ENCODE measurements at regions not wholly inside any gene's neighbourhood (a gene's known extent, or its start where the extent isn't known, plus 50 kb on each side); places are given as distances from the start of the nearest gene placed in this dataset.
"Not testable (repeated sequence)": the region's sequence is repeated elsewhere in the genome, so short reads cannot be mapped to it uniquely, and the experiment has no call there.

DNA sequence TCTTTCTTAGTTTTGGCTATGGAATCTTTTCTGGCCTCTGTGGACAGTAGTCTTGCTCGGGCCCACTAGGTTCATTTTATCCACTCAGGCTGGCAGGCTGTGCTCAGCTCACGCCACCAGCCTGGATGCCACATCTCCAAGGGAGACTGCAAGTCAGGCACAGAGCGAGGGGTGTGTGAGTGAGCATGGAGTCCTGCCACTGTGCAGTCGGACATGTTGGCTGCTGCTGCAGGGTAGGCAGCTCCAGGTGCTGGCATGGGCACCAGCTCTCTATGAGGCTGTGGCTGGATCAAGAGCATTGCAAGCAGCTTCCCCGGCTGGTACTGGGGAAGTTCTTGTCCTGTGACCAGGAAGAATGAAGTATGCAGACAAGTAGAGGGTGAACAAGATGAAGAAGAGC lies 158.9 kb downstream of the PCTP start:
- DNase-seq (ENCODE audit: low read depth), result no peak

DNA sequence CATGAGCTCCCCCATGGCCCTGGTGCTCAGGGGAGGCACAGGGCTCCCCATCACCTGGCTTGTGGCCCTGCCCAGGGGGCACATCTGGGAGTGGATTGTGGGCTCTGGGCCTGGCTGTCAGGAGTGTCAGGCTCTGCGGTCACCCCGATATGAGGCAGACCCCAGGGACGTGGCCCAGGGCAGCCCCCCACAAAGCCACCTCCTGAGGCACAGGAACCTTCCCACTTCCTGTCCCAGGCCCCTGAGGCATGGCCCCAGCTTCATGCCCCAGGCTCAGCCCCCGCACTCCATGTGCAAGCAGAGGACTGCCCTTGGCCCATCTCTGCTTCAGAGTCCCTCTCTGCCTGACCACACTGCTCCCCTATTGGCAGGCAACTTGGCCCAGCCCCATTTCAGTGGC lies 160.3 kb downstream of the PCTP start:
- DNase-seq (ENCODE audit: low read depth), result no peak

DNA sequence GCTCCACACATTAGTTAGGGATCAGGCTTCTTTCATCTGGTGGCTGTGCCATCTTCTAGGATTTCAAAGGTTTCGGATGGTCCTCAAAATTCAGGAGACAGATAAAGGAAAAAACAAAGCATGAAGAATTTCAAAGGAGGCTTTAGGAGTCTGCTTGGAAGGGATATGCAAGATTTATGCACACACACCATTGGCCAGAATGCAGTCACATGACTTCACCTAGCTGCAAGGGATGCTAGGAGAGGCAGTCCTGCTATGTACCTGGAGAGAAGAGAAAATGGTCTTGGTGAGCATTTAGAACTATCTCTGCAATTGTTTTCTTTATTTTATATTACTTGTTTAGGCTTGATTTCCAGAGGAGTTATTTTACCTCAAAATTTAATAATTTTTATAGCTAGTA lies 174.6 kb downstream of the PCTP start:
- no peak for DNase-seq (ENCODE audit: low read depth)

DNA sequence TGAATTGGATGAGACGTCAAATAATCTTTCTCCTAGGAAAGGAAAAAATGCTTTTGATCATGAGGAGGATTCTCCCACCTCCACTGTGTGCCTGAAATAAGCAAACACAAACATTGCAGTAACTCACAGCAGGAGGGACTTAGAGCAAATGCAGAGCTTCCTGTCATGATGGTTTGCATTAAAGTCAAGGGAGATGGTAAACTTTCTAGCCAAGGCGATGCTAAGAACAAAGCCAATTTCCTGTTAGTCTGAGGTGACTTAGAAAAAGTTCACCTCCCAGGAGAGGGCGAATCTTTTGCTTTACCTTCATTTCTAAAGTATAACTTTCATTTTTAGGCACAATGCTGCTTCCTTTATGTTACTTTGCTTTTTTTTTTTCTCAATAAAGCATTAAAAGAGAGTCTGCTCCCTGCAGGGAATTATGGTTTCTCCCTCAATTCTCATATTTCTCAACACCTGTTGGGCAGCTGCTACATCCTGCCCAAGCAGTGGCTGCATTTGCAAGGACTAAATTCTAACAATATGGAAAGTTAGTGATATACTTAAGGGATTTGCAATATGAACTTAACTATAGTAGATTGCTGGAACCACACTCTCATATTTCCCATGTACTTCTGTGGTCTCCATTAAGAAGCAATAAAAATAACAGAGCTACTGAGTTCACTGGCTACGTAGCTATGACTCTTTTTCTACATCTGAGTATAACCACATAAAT lies 175.6 kb downstream of the PCTP start:
- no peak for DNase-seq (ENCODE audit: low read depth)

DNA sequence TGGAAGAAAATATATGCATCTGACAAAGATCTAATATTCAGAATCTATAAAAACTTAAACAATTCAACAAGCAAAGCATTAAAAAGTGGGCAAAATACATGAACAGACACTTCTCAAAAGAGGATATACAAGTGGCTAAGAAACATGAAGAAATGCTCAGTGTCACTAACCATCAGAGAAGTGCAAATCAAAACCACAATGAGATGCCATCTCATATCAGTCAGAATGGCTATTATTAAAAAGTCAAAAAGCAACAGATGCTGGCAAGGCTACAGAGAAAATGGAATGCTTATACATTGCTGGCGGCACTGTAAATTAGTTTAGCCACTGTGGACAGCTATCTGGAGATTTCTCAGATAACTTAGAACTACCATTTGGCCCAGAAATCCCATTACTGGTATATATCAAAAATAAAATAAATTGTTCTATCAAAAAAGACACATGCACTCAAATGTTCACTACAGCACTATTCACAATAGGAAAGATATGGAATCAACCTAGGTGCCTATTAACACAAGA lies 179.5 kb downstream of the PCTP start:
- DNase-seq (ENCODE audit: low read depth), result no peak

DNA sequence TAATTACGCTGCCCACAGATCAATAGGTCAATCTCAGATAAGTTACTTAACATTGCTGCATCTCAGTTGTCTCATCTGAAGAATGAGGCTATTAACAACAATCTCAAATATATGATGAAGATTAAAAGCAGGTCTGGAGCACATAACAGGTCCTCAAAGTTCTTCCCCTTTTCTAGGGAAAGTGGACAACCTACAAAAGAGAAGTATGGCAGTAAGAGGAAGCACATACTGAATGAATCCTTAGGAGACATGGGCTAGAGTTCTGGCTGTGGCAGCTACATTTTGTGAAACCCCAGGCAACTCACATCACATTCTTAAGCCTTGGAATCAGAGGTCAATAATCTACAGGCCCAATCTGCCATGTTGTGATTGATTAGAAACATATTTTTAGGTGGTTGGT lies 180.6 kb downstream of the PCTP start:
- DNase-seq (ENCODE audit: low read depth), result no peak

DNA sequence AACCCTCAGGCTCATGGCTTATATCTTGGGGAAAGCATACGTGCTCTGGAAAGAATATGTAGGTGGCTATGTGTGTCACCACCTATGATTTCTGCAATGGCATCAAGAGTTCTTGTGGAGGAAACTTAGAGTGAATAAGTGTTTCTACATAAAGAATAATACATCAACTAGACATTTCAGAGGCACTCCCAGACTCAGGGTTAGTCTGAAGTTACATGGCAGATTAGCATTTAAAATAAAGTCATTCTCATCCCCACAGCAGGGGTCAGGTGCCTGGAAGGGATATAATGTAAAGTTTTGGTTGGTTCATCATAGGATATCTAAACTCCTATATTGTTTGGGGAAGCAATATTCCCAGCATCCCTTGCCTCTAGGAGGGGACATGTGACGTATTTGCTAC lies 182.1 kb downstream of the PCTP start:
- DNase-seq (ENCODE audit: low read depth), result no peak

DNA sequence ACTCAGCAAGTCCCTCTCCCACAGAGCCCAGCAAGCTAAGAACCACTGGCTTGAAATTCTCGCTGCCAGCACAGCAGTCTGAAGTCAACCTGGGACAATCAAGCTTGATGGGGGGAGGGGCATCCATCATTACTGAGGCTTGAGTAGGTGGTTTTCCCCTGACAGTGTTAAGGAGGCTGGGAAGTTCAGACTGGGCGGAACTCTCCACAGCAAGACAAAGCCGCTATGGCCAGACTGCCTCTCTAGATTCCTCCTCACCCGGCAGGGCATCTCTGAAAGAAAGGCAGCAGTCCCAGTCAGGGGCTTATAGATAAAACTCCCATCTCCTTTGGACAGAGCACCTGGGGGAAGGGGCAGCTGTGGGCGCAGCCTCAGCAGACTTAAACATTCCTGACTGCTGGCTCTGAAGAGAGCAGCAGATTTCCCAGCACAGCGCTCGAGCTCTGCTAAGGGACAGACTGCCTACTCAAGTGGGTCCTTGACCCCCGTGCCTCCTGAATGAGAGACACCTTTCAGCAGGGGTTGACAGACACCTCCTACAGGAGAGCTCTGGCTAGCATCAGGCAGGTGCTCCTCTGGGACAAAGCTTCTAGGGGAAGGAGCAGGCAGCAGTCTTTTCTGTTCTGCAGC lies 188.4 kb downstream of the PCTP start:
- DNase-seq (ENCODE audit: low read depth), result not testable (repeated sequence)

DNA sequence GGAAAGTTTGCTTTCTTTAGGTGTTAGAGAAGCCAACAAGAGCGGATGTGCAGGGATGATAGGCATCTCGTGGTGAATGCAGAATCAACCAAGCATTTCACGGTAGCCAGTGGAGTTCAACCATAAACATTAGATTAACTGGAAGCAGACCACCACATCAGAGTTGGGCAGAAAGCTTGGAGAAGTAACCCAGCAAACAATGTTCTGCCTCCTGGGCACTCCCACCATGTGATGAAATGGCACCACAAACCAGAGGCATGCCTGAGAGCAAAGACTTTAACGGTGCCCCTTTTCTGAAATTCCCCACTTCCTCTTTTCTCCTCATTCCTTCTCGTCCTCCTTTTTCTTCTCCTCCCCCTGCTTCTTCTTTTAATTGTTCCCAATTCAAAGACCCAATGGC lies 193.5 kb upstream of the ANKFN1 start:
- DNase-seq (ENCODE audit: low read depth), result no peak

DNA sequence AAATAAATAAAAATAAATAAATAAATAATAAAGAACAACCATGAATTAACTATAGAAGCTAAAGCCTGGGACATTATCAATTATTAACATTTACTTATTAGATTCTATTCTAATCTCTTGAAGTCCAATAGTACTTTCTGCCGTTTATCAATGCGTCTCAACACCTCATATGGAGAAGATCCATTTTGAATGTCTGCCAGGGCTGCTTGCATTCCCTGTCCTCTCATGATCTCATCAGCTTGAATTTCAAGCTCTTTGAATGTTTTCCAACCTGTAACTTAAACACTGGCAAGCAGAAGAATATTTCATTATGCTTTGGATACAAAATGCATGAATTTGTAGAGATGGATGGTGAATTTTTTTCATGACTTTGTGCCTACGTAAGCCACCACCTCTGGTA lies 191.9 kb upstream of the ANKFN1 start:
- DNase-seq (ENCODE audit: low read depth), result no peak

DNA sequence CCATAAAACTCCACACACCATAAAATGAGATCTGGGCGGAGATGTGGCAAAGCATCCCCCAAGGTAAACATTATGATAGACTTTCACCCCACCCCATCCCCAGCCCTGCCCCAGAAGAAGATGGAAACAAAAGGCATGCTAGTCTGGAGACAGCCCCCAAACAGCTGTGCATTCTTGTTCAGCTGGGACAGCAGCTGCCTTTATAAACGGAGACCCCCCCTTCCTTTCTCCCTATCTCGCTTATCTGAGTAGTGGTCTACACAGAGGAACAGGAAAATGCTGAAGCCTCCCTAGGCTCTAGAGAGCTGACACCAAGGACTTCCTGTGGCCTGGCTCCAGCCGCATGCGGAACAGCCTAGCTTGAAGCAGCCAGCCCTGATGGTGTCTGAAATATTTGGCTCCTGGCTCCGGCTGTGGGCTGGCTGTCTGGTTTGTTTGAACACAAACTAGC lies 190.3 kb upstream of the ANKFN1 start:
- DNase-seq (ENCODE audit: low read depth), result no peak

DNA sequence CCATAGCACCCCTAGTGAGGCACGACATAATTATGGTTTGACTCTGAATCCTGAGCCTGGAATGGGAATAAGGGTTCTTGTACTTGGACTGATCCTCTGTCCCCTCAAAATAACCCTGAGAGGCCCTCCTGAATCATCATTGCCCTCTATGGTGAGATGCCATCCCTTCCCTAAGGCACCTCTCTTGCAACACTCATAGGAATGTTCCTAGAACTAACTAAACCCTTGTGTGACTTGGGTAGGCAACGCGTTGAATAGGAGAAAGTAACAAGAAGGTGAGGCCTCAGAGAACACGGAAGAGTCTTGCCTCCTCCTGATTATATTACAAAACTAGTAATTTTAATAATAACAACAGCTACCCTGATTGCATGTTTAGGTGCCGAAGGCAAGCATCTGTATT lies 189.1 kb upstream of the ANKFN1 start:
- no peak for DNase-seq (ENCODE audit: low read depth)

DNA sequence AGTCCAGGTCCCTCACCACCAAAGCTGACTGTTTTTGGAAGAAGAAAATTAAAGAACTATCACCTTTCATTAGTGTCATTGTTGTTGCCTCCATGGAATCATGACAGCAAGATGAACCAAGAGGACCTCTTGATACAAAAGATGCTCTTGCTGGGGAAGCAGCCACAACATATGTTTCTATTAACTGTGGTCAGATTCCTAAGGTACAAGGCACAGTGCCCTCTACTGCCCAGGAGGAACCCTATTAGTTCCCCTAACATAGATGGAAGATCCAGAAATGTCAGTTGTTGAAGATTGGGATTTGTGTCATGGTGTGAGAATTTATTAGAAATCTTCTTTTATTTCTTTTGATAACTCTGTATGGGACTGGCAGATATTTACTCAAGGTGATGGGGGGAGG lies 188.2 kb upstream of the ANKFN1 start:
- no peak for DNase-seq (ENCODE audit: low read depth)

DNA sequence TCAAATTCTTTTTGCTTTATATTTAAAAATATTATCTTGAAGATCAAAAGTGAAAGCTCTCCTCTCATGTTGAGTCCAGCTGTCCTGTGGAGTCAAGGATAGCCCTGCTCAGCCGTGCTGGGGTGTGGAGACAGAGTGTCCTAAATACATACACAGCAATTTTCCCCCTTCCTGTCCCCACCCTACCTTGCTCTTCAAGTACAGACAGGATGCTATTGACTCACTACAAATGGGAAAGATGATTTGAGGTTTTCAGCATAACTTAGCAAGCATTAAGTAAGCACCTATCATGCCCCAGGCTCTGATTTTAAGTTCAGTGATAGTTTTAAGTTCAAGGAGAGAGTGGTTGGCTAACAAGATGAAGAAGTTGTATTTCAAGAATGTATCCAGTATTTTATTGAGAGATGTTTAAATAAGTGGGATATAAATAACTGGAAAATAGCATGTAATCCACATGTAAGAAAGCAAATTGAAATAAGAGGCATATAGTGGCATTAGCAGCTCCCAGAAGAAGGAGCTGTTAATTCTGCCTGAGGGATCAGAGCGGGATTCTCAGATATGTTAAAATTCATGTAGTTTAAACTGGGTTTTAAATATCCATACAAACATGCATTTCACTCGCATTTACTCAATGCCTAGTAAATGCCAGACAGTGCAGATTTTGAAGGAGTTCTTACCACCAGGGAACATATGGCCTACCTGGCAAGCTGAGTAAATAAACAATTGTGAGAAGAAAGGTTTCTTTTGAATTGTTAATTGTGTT lies 183.5 kb upstream of the ANKFN1 start:
- no peak for DNase-seq (ENCODE audit: low read depth)

DNA sequence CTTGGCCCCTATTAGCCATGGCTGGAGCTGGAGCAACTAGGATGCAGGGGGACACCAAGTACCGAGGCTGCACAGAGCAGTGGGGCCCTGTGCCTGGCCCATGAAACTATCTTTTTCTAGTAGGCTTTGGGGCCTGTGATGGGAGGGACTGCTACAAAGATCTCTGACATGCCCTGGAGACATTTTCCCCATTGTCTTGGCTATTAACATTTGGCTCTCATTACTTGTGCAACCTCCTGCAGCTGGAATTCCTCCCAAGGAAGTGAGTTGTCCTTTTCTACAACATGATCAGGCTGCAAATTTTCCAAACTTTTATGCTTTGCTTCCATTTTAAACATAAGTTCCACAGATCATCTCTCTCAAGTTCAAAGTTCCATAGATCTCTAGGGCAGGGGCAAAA lies 174.7 kb upstream of the ANKFN1 start:
- no peak for DNase-seq (ENCODE audit: low read depth)

DNA sequence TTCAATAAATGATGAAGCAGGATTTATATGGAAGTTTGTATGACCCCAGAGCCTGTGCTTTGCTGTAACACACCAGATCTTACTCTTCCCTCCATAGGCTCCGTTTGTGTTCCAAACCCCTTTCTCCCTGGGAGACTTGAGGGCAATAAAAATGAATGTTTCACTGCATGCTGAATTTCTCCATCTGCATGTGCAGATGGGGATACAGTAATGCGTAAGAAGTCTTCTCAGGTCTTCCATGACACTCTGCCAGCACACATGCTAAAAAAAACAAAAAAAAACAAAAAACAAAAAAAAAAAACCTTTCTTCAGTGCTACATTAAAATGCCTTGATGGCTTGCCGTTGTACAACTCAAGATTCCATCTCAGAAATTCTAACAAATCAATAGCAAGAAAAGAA lies 170.2 kb upstream of the ANKFN1 start:
- DNase-seq (ENCODE audit: low read depth), result no peak

DNA sequence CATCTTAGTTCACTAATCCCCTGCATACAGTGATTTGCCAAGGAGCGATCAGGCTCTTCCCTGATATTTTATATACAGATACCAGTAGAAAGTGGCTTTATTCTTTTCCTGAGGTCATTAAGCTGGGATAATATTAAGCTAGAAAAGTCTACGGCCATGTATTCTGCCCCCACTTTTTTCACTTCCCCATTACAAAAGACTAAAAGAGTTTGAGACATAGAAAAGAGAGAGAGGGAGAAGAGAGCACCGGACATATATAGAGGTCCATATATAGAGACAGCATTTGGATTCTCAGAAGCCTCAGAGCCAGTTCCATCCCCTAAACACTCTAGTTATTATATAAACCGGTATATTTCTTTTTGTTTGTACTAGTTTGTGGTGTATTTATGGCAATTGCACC lies 166.5 kb upstream of the ANKFN1 start:
- DNase-seq (ENCODE audit: low read depth), result no peak

DNA sequence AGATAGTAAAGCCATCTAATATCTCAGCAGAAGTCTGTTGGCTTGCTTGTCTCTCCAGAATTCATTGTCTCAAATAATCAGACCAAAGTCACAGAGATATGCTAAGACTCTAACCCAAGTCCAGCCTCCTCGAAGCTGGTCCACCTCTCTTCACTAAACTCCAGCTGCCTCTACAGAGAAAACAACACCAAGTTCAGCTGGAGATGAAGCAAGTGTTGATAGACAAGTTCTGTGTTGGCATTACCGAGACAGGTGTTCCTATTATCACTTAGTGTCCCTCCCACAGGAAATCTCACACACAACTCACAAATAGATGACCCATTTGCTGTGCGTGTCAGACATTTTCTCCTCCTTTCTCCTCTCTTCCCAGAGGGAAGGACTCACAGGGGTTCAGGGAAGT lies 164.4 kb upstream of the ANKFN1 start:
- no peak for DNase-seq (ENCODE audit: low read depth)

DNA sequence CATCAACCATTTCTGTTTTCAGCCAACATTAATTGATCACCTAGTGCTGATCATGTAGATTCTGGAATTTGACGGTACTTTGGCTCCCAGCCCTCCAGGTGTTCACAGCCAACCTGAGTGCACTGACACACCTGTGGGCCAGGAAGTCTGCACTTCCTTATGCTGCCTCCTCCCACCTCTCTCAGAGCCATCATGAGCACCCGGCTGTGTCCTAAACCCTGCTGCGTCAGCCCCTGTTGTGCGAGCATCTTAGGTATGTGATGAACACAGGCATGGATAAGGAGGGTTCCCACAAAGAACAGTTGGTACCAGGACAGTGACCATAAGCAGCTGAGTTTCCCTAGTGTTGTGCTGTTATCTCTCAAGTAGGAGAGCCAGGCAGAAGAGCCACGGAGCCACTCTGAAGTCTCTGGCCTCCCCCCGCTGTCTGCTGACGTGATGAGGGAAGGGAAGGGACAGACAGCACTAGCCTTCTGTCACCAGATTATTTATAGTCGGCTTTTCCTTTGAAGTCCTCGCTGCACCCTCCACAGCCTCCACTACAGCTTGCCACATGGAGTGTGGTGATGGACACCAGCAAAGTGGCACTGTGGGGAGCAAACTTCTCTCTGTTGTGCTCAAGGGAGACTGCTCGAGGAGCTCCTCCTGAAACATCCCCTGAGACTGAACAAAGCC lies 162.8 kb upstream of the ANKFN1 start:
- DNase-seq (ENCODE audit: low read depth), result no peak

DNA sequence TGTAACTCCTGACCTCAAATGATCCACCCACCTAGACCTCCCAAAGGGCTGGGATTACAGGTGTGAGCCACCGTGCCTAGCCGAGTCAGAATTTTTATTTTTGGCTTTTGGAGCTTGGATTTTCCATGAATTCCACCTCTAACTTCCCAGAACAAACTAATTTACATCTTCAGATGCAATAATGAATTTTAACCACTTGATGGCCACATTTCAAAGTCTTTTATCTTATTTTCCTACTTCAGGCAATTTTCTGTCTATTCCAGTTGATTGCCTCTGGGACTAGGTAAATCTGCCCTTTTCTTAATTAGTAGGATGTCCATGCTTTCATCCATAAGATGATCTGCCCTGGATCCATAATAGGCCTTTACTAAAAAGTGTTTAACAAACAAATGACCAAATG lies 156.4 kb upstream of the ANKFN1 start:
- DNase-seq (ENCODE audit: low read depth), result no peak

DNA sequence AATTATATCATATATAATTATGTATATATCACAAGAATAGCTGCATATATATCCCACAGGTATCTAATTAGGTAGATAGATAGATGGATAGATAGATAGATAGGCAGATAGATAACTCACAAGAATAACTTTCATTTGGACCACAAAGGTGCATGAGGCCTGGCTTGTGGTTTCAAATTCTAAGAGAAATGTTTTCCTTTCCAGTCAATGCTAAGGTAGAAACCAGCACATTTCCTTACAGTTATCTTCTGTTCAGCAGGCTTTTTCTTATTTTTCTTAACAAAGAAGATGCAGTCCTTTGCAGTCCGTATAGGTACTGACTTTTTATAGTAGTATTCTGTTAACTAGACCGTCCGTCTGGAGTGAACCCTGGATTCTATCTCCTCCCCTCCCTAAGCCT lies 152.9 kb upstream of the ANKFN1 start:
- DNase-seq (ENCODE audit: low read depth), result no peak

DNA sequence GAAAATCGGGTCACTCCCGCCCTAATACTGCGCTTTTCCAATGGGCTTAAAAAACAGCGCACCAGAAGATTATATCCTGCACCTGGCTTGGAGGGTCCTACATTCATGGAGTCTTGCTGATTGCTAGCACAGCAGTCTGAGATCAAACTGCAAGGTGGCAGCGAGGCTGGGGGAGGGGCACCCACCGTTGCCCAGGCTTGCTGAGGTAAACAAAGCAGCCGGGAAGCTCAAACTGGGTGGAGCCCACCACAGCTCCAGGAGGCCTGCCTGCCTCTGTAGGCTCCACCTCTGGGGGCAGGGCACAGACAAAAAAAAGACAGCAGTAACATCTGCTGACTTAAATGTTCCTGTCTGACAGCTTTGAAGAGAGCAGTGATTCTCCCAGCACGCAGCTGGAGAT lies 150.6 kb upstream of the ANKFN1 start:
- DNase-seq (ENCODE audit: low read depth), result not testable (repeated sequence)

Data from activated T-cell treated with anti-CD3 and anti-CD28 coated beads for 48 hours (primary cell).